ENCODE measurements at regions not wholly inside any gene's neighbourhood (a gene's known extent, or its start where the extent isn't known, plus 50 kb on each side); places are given as distances from the start of the nearest gene placed in this dataset.
"Not testable (repeated sequence)": the region's sequence is repeated elsewhere in the genome, so short reads cannot be mapped to it uniquely, and the experiment has no call there.

DNA sequence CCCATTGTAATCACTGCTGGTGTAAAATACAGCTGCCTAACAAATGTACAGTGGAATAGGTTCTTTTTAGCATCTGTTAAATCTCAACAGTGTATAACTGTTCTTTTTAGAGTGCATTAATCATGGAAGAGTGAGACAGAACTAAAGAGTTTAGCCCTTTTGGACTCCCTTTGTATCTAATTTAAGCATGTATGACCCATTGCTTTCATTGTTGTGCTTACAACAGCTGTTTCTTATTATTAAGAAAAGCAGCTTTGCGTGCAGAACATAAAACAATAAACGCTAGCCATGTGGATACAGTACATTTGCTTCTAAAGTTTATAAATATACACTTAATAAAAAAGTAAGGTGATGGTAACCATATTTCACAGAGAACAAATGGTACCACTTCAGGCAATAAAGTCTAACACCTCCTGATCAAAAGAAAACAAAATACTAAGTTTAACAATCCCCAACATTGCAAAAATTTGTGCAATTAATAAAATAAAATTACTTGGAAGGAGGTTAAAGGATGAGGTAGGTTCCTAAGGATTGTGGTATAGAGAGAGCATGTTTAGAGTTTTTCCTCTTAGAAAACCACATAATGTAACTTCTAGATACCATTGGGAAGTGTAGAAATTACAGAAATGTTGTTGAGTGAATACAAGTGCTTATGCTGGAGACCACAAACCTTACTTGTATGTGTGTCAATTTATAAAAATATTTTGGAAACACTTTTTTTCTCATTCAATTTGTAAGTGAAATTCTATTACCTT is 448.7 kb downstream of the SLC6A15 start:
- no peak overlapping the region for H3K27ac Mint-ChIP-seq
- no peak overlapping the region for H3K4me3 Mint-ChIP-seq
- H3K4me1 Mint-ChIP-seq (ENCODE audit: unreplicated experiment), result no peaks in the 10 kb centered on the region
- H3K9me3 Mint-ChIP-seq, result no peaks in the 10 kb centered on the region
- TF ChIP-seq, protein P1, sequence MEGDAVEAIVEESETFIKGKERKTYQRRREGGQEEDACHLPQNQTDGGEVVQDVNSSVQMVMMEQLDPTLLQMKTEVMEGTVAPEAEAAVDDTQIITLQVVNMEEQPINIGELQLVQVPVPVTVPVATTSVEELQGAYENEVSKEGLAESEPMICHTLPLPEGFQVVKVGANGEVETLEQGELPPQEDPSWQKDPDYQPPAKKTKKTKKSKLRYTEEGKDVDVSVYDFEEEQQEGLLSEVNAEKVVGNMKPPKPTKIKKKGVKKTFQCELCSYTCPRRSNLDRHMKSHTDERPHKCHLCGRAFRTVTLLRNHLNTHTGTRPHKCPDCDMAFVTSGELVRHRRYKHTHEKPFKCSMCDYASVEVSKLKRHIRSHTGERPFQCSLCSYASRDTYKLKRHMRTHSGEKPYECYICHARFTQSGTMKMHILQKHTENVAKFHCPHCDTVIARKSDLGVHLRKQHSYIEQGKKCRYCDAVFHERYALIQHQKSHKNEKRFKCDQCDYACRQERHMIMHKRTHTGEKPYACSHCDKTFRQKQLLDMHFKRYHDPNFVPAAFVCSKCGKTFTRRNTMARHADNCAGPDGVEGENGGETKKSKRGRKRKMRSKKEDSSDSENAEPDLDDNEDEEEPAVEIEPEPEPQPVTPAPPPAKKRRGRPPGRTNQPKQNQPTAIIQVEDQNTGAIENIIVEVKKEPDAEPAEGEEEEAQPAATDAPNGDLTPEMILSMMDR (conservative IDR thresholded peaks at IDR 0.05), result no peak
- H3K36me3 Mint-ChIP-seq, result no peaks in the 10 kb centered on the region
- H3K27me3 Mint-ChIP-seq, result no peaks in the 10 kb centered on the region
- DNase-seq (ENCODE audit: extremely low spot score, unreplicated experiment), result no peak

DNA sequence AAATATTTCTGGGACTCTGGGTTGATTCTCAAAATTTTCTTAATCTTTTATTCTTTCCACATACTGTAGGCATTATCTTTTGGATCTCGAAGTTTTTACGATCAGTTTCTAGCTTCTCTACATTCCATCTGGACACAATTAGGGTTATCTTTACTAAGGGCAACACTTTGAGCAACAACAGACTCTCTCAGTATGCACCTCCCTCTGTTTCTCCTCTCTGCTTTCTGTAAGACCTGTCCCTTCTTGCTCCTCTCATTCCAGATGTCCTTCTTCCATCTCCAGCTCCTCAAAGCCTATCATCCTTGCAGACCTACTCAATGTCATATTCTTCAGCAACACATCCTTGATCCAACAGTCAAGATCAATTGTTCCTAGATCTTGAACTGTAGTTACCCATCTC is 457.0 kb downstream of the SLC6A15 start:
- Mint-ChIP-seq H3K27ac (no peak overlapping the region), H3K4me3 (no peak overlapping the region)
- TF ChIP-seq, protein P1 (conservative IDR thresholded peaks at IDR 0.05), result no peak

DNA sequence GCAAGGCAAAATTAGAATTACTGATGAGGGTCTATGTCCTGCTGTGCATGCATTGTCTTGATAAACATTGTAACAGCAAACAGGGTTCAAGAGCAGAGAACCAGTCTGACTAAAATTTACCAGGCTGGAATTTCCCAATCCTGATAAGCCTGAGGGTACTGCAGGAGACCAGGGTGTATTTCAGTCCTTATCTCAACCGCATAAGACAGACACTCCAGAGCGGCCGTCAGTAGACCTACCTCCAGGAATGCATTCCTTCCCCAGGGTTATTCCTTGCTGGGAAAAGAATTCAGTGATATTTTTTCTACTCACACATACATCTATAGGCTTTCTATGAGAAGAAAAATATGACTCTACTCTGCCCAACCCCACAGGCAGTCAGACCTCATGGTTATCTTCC is 466.1 kb downstream of the SLC6A15 start:
- H3K27me3 Mint-ChIP-seq; H3K4me3 Mint-ChIP-seq; DNase-seq (ENCODE audit: extremely low spot score, unreplicated experiment); H3K27ac Mint-ChIP-seq; H3K4me1 Mint-ChIP-seq (ENCODE audit: unreplicated experiment); H3K9me3 Mint-ChIP-seq; H3K36me3 Mint-ChIP-seq: not testable (repeated sequence)

More for the DNA sequence above, 457.0 kb downstream of the SLC6A15 start:
- Mint-ChIP-seq H3K27me3 (no peaks in the 10 kb centered on the region), H3K4me1 (ENCODE audit: unreplicated experiment) (no peaks in the 10 kb centered on the region), H3K36me3 (no peaks in the 10 kb centered on the region), H3K9me3 (peaks cover 4% of the 10 kb centered on the region)
- no peak for DNase-seq (ENCODE audit: extremely low spot score, unreplicated experiment)

DNA sequence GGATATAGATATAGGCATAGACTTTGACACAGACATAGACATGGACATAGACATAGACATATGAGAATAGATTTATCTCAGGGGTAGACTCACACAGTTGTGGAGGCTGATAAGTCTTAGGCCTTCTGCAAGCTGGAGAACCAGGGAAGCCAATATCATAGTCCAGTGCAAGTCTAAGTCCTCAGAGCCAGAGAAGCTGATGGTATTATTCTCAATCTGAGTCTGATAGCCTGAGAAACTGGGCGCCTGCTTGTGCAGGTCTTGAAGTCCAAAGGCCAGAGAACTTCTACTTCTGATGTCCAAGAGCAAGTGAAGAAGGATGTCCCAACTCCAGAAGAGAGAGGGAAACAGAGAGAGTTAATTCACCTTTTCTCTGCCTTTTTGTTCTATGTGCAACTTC is 476.5 kb downstream of the SLC6A15 start:
- Mint-ChIP-seq H3K4me3 (no peak overlapping the region), H3K27ac (no peak overlapping the region), H3K9me3 (no peaks in the 10 kb centered on the region), H3K4me1 (ENCODE audit: unreplicated experiment) (peaks cover 5% of the 10 kb centered on the region), H3K36me3 (no peaks in the 10 kb centered on the region), H3K27me3 (no peaks in the 10 kb centered on the region)
- no peak for DNase-seq (ENCODE audit: extremely low spot score, unreplicated experiment)
- TF ChIP-seq, protein P1 (conservative IDR thresholded peaks at IDR 0.05), result no peak

DNA sequence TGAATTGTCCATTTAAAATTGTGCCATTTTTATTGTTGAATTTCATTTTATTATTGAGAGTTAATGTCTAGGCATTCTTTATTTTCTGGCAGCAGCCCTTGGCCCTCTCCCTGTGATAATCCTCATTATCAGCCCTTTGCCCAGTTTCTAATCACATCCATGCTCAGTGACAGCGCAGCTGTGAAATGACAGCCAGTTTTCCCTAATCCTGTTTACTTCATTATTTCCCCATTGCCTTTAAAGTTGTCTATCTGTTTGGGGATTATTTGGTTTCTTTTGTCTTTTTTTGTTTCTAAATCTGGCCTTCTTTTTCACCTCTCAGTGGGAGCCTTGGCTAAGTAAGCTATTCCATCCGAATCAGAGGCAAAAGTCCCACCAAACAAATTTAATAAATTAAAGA is 476.9 kb downstream of the SLC6A15 start:
- TF ChIP-seq, protein P1 (conservative IDR thresholded peaks at IDR 0.05), result no peak
- no peak overlapping the region for H3K4me3 Mint-ChIP-seq
- H3K9me3 Mint-ChIP-seq, result no peaks in the 10 kb centered on the region
- H3K27me3 Mint-ChIP-seq, result no peaks in the 10 kb centered on the region
- H3K27ac Mint-ChIP-seq, result no peak overlapping the region
- H3K36me3 Mint-ChIP-seq, result no peaks in the 10 kb centered on the region
- peaks cover 5% of the 10 kb centered on the region for H3K4me1 Mint-ChIP-seq (ENCODE audit: unreplicated experiment)
- DNase-seq (ENCODE audit: extremely low spot score, unreplicated experiment), result no peak

DNA sequence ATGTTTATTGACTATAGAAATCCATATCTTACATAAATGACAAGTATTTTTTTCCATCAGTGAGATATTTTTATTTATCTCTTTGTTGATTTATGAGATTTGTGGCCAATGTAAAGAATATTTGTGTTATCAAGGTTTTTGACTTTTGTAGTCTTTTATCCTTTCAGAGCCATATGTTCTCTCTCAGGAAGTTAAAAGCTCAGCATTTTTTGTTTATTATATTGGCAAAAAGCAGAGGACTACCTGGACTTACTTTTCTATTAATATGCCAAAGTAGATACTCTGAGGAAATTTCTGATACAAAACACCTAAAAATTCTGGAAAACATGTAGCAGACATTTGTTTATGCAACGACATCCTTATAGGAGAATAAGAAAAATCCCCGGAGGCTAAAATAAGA is 490.3 kb downstream of the SLC6A15 start:
- TF ChIP-seq, protein P1 (conservative IDR thresholded peaks at IDR 0.05), result no peak
- Mint-ChIP-seq H3K36me3 (no peaks in the 10 kb centered on the region), H3K27me3 (no peaks in the 10 kb centered on the region), H3K4me3 (no peak overlapping the region), H3K4me1 (ENCODE audit: unreplicated experiment) (no peaks in the 10 kb centered on the region), H3K9me3 (no peaks in the 10 kb centered on the region), H3K27ac (no peak overlapping the region)
- no peak for DNase-seq (ENCODE audit: extremely low spot score, unreplicated experiment)

Measured in type B pancreatic cell (in vitro differentiated cells).